AG09319 (cell line): ENCODE measurements at regions not wholly inside any gene's neighbourhood (a gene's known extent, or its start where the extent isn't known, plus 50 kb on each side); places are given as distances from the start of the nearest gene placed in this dataset.

Source experiments
- DNase-seq: peaks from one replicate; pipeline ENCODE4 v3.0.0-alpha.2; 2010; ENCODE audit warnings: low read depth; ENCODE audit errors: extremely low read depth
- CTCF ChIP-seq: IDR thresholded peaks from 2 replicates; pipeline ENCODE4 v1.5.1; 2011; ENCODE audit warnings: low read depth, mild to moderate bottlenecking, inconsistent platforms, low read length, moderate library complexity

GRCh38 chr11:92752122-92752521, 217.3 kb upstream of the MTNR1B start:
- TF ChIP-seq CTCF, result no peak
- no peak for DNase-seq

- DNase-seq, result no peak
- no peak for TF ChIP-seq CTCF
These were observed 216.3 kb upstream of the MTNR1B start for GRCh38 chr11:92753161-92753560.

- DNase-seq, result no peak
These were observed 211.1 kb upstream of the MTNR1B start for GRCh38 chr11:92758241-92758780.

GRCh38 chr11:92759571-92760214, 209.8 kb upstream of the MTNR1B start:
- no peak for TF ChIP-seq CTCF

More at GRCh38 chr11:92758241-92758780, 211.1 kb upstream of the MTNR1B start:
- no peak for TF ChIP-seq CTCF

DNA sequence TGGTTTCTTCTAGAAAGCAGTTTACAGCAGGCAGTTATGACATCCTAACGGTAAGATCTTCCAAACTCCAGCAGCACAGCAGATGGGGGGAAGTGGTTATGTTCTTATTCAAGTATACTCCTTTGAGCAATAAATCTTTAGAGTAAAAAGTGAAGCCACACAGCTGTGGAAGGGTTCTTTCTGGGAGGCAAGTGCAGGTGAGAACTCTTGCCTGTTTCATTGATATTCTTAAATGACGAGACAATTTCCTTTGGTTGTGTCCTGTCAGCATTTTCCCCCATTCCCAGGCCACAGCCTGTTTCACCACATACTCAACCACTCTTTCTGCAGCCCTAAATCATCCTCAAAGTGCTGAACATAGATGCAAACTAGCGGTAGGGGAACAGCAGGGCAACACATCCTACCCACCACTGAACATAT, 207.3 kb upstream of the MTNR1B start:
- no peak for TF ChIP-seq CTCF
- no peak for DNase-seq

More at GRCh38 chr11:92759571-92760214, 209.8 kb upstream of the MTNR1B start:
- no peak for DNase-seq

DNA sequence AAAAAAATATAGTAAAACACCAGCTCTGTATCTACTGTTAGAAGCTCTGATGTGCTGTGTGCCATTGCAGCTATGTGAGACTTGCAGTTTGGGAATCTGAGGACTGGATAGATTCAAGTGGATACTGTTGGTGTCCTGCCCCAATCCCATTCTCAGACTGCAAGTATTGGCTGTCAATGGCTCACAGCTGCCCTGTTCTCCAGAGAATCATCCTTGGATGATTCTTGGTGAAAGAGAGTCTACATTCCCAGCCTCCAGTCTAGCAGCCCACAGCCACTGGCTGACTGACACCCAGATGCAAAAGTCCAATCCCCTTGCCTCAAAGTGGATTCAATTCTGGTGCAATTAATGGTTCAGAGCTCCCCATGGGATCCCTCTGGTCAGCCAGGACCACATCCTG, 206.1 kb upstream of the MTNR1B start:
- no peak for DNase-seq
- TF ChIP-seq CTCF, result no peak

- no peak for DNase-seq
- TF ChIP-seq CTCF, result no peak
These were observed 205.3 kb upstream of the MTNR1B start for GRCh38 chr11:92764128-92764527.
